ENCODE measurements at regions not wholly inside any gene's neighbourhood (a gene's known extent, or its start where the extent isn't known, plus 50 kb on each side); places are given as distances from the start of the nearest gene placed in this dataset.

- no TSS peak for BruUV-seq (replicated peaks)
Observed at GRCh38 chr2:105626212-105626965, 118.3 kb upstream of the NCK2 start.

More at GRCh38 chr2:105626212-105626965, 118.3 kb upstream of the NCK2 start:
- Histone ChIP-seq H3K56ac (ENCODE audit: extremely low read depth, insufficient read depth, low read length) (no peak overlapping the region), H2BK15ac (ENCODE audit: low read depth, low read length) (no peak overlapping the region), H2BK20ac (ENCODE audit: low read depth, low read length) (no peak overlapping the region), H3K79me1 (ENCODE audit: low read depth in 1 of 2, low read length in 2 of 2) (no peaks in the 10 kb centered on the region), H3K27ac (ENCODE audit: insufficient read depth, low read length) (no peak overlapping the region), H2BK120ac (ENCODE audit: low read depth, low read length) (no peak overlapping the region), H3K9ac (ENCODE audit: low read depth, low read length) (no peak overlapping the region), H2AK5ac (ENCODE audit: low read depth, low read length) (no peak overlapping the region), H2AFZ (replicated peaks; ENCODE audit: low read length, poor library complexity) (no peak overlapping the region), H3K36me3 (ENCODE audit: control insufficient read depth, insufficient read depth, low read length) (no peaks in the 10 kb centered on the region), H4K8ac (ENCODE audit: low read depth in 2 of 2, low read length in 2 of 2) (no peak overlapping the region), H3K23ac (ENCODE audit: low read depth, low read length) (no peak overlapping the region), H3K4me2 (ENCODE audit: low read depth, low read length) (no peak overlapping the region), H3K14ac (replicated peaks; ENCODE audit: low read depth, low read length) (no peak overlapping the region), H3K27me3 (ENCODE audit: control insufficient read depth, insufficient read depth, low read length) (peaks cover 42% of the 10 kb centered on the region), H3K9me3 (ENCODE audit: control insufficient read depth, insufficient read depth, low read length) (peaks cover 2% of the 10 kb centered on the region; the same call in 1 of the 2 replicates), H4K91ac (ENCODE audit: insufficient read depth, low read depth, low read length) (no peak overlapping the region), H3K4ac (ENCODE audit: low read depth, low read length) (no peak overlapping the region), H2BK5ac (ENCODE audit: low read depth, low read length, poor library complexity, severe bottlenecking) (no peak overlapping the region), H2AK9ac (replicated peaks; ENCODE audit: low read depth, low read length, poor library complexity) (no peak overlapping the region), H4K20me1 (ENCODE audit: insufficient read depth, low read length) (no peaks in the 10 kb centered on the region; the same call in 1 of the 2 replicates), H3K9me1 (ENCODE audit: insufficient read depth, low read length) (no peaks in the 10 kb centered on the region), H3K4me1 (ENCODE audit: control insufficient read depth, insufficient read depth, low read length) (no peaks in the 10 kb centered on the region), H4K5ac (ENCODE audit: low read depth, low read length) (no peak overlapping the region), H3K4me3 (ENCODE audit: insufficient read depth, low read depth, low read length) (no peak overlapping the region), H3K18ac (ENCODE audit: low read depth, low read length) (no peak overlapping the region)
- ATAC-seq (ENCODE audit: low read depth) (no peak), DNase-seq (no peak)
- TF ChIP-seq MAZ (IDR thresholded peaks at IDR 0.05; ENCODE audit: borderline replicate concordance, low read depth, low read length) (no peak), NFE2L2 (IDR thresholded peaks at IDR 0.05; ENCODE audit: low read depth, low read length) (no peak), SMC3 (IDR thresholded peaks at IDR 0.05; ENCODE audit: low read depth, low read length) (no peak), ELK1 (IDR thresholded peaks at IDR 0.05; ENCODE audit: borderline replicate concordance, low read depth, low read length) (no peak), MXI1 (IDR thresholded peaks at IDR 0.05; ENCODE audit: borderline replicate concordance, low read depth, low read length) (no peak), BHLHE40 (IDR thresholded peaks at IDR 0.05; ENCODE audit: low read depth, low read length) (no peak), CHD1 (IDR thresholded peaks at IDR 0.05; ENCODE audit: low read depth, low read length) (no peak), RFX5 (IDR thresholded peaks at IDR 0.05; ENCODE audit: low read depth, low read length) (no peak), RAD21 (IDR thresholded peaks at IDR 0.05; ENCODE audit: low read length) (no peak), FOS (IDR thresholded peaks at IDR 0.05; ENCODE audit: low read depth, low read length) (no peak), RCOR1 (IDR thresholded peaks at IDR 0.05; ENCODE audit: insufficient replicate concordance, low read length) (no peak), USF2 (IDR thresholded peaks at IDR 0.05; ENCODE audit: low read depth, low read length) (no peak), MAFK (IDR thresholded peaks at IDR 0.05; ENCODE audit: low read depth, low read length) (no peak)
- POLR2A ChIA-PET (ENCODE audit: unreplicated experiment): no interaction called here
- intact Hi-C loops (cut with micrococcal nuclease): no loop called here
- CTCF ChIA-PET: no interaction called here
- WGBS, 2 experiments (ENCODE audit: extremely low coverage in 2 of 2, insufficient read length in 1 of 2): no CpG with 5 or more reads among the region's 7 CpGs
- in situ Hi-C loops (cut with MboI; ENCODE audit: low sequenced_read_pairs): no loop called here
- dilution Hi-C loops (cut with HindIII; ENCODE audit: low sequenced_read_pairs, unreplicated experiment): no loop called here
